Stomach (tissue), 8 donors: ENCODE measurements at regions not wholly inside any gene's neighbourhood (a gene's known extent, or its start where the extent isn't known, plus 50 kb on each side); places are given as distances from the start of the nearest gene placed in this dataset.
"Not testable (repeated sequence)": the region's sequence is repeated elsewhere in the genome, so short reads cannot be mapped to it uniquely, and the experiment has no call there.

Experiments used
- DNase-seq, 2 donors: peaks; one replicate each; pipeline versions ENCODE4 v3.0.0 to v3.0.0-alpha.2; 2013 to 2019
- H3K27ac ChIP-seq, 5 donors: fragments of 200-600 bp in 4 of 5; sonication (generic) in 4 of 5; one replicate each; pipeline ENCODE4 v1.5.1; 2013 to 2019; ENCODE audit warnings: mild to moderate bottlenecking in 1 of 5, moderate library complexity in 1 of 5
- H3K27me3 ChIP-seq, 3 donors: fragments of 200-600 bp; sonication (generic); one replicate each; pipeline ENCODE4 v1.5.1; 2017 to 2019; ENCODE audit warnings: mixed run types in 1 of 3
- H3K36me3 ChIP-seq, 4 donors: fragments of 200-600 bp; sonication (generic); 1 replicate in 3 of 4; 2 replicates in 1 of 4; pipeline ENCODE4 v1.5.1; 2016 to 2019
- H3K4me1 ChIP-seq, 4 donors: fragments of 200-600 bp; sonication (generic); one replicate each; pipeline ENCODE4 v1.5.1; 2016 to 2019
- H3K4me3 ChIP-seq, 4 donors: fragments of 200-600 bp; sonication (generic) in 3 of 4; one replicate each; pipeline ENCODE4 v1.5.1; 2016 to 2019; ENCODE audit warnings: mild to moderate bottlenecking in 1 of 4
- H3K9me3 ChIP-seq, 4 donors: fragments of 200-600 bp; sonication (generic); one replicate each; pipeline ENCODE4 v1.5.1; 2016 to 2019
- EP300 ChIP-seq: sonication (generic); formaldehyde crosslinking; IDR thresholded peaks from one replicate; pipeline ENCODE4 v1.6.1; 2017; ENCODE audit warnings: antibody characterized with exemption
- POLR2A ChIP-seq, 4 donors: fragments of 450-650 bp; IDR thresholded peaks; one replicate each; pipeline ENCODE4 v1.6.1; 2016; ENCODE audit warnings: antibody characterized with exemption in 4 of 4, control low read depth in 2 of 4, mild to moderate bottlenecking in 1 of 4, moderate library complexity in 1 of 4
- POLR2AphosphoS5 ChIP-seq, 3 donors: sonication (generic); formaldehyde crosslinking; IDR thresholded peaks; one replicate each; pipeline ENCODE4 v1.6.1; 2016; ENCODE audit warnings: antibody characterized with exemption in 3 of 3
- WGBS, 5 donors: extraction: QIAGEN DNeasy Blood & Tissue Kit in 3 of 5; methylation state at CpG; one replicate each; pipeline versions ENCODE4 v1.1.5 to v1.1.7; 2013 to 2018; 5-methylcytosine and 5-hydroxymethylcytosine counted together
- intact Hi-C: fragments of 100-400 bp; cut with DNase I; formaldehyde crosslinking; loops from one replicate; pipeline ENCODE4 v1.15.1; 2023; ENCODE audit warnings: low total_unique reads
- TF ChIP-seq, protein P1 (sequence below), 7 experiments: fragments of 450-650 bp in 4 of 7; fragments of 200-600 bp in 3 of 7; sonication (generic) in 3 of 7; IDR thresholded peaks; one replicate each; pipeline ENCODE4 v1.5.1; 2016 to 2019; ENCODE audit warnings: antibody characterized with exemption in 7 of 7, control low read depth in 2 of 7, mild to moderate bottlenecking in 1 of 7
- donor health status: healthy with polysubstance abuse.
- donor health status: Bipolar disorder and iron deficiency.
- donor health status: healthy.

DNA sequence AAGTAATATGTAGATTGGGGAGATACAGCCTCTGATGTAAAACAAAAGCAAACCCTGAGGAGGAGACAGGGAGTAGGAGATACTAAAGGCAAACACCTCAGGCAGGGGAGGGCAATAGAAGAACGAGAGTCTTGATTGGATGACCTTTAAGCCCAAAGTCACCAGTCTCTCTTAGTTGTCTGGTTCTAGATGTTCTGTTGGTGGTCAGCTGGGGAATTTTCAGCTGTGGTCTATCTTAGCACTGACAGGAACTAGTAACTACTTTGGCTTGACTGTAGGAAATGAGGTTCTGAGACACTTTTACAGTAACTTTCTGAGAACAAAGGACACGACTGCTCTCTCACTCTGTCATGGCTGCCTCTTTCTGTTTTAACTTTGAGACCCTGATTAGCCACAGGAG, 290.7 kb upstream of the MIR17HG start:
- H3K36me3 ChIP-seq: no peaks in the 10 kb centered on the region
- TF ChIP-seq POLR2A (IDR thresholded peaks at IDR 0.05): no peak
- TF ChIP-seq POLR2AphosphoS5 (IDR thresholded peaks at IDR 0.05): no peak
- no peak for DNase-seq
- H3K9me3 ChIP-seq: peaks cover 0 to 11% (median 4%) of the 10 kb centered on the region in 4 donors
- WGBS, 5 donors: 36 to 71% (median 60%) methylated on average over 2 of the region's 2 CpGs
- H3K4me3 ChIP-seq: no peak overlapping the region
- no peaks in the 10 kb centered on the region for H3K27me3 ChIP-seq
- H3K27ac ChIP-seq: no peak overlapping the region
- intact Hi-C loops: no loop called here
- no peaks in the 10 kb centered on the region for H3K4me1 ChIP-seq

DNA sequence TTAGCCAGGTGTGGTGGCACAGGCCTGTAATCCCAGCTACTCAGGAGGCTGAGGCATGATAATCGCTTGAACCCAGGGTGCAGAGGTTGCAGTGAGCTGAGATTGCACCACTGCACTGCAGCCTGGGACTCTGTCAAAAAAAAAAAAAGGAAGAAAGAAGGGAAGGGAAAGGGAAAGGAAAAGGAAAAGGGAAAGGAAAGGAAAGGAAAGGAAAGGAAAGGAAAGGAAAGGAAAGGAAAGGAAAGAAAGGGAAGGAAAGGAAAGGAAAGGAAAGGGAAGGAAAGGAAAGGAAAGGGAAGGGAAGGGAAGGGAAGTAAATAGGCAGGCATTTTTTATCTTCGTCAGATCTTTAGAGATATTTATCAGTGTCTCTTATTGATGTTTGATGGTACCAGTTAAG, 290.0 kb upstream of the MIR17HG start:
- H3K36me3 ChIP-seq, intact Hi-C loops, H3K27ac ChIP-seq, H3K4me3 ChIP-seq, DNase-seq, H3K4me1 ChIP-seq, H3K27me3 ChIP-seq: not testable (repeated sequence)
- H3K9me3 ChIP-seq: peaks cover 0 to 11% (median 4%) of the 10 kb centered on the region in 4 donors
- WGBS, 5 donors: 77 to 90% (median 89%) methylated on average over 2 of the region's 2 CpGs

- H3K36me3 ChIP-seq: no peaks in the 10 kb centered on the region
- no peaks in the 10 kb centered on the region for H3K4me1 ChIP-seq
- intact Hi-C loops: no loop called here
Observed at GRCh38 chr13:91058066-91058465, 289.4 kb upstream of the MIR17HG start.

GRCh38 chr13:91058919-91059318, 288.6 kb upstream of the MIR17HG start:
- intact Hi-C loops: no loop called here
- TF ChIP-seq POLR2A (IDR thresholded peaks at IDR 0.05) (no peak), POLR2AphosphoS5 (IDR thresholded peaks at IDR 0.05) (no peak), EP300 (no peak)
- TF ChIP-seq, protein P1, sequence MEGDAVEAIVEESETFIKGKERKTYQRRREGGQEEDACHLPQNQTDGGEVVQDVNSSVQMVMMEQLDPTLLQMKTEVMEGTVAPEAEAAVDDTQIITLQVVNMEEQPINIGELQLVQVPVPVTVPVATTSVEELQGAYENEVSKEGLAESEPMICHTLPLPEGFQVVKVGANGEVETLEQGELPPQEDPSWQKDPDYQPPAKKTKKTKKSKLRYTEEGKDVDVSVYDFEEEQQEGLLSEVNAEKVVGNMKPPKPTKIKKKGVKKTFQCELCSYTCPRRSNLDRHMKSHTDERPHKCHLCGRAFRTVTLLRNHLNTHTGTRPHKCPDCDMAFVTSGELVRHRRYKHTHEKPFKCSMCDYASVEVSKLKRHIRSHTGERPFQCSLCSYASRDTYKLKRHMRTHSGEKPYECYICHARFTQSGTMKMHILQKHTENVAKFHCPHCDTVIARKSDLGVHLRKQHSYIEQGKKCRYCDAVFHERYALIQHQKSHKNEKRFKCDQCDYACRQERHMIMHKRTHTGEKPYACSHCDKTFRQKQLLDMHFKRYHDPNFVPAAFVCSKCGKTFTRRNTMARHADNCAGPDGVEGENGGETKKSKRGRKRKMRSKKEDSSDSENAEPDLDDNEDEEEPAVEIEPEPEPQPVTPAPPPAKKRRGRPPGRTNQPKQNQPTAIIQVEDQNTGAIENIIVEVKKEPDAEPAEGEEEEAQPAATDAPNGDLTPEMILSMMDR (IDR thresholded peaks at IDR 0.05): no peak
- Histone ChIP-seq H3K4me1 (no peaks in the 10 kb centered on the region), H3K27ac (no peak overlapping the region), H3K4me3 (no peak overlapping the region), H3K27me3 (no peaks in the 10 kb centered on the region), H3K36me3 (no peaks in the 10 kb centered on the region), H3K9me3 (peaks cover 0 to 11% (median 4%) of the 10 kb centered on the region in 4 donors)
- DNase-seq: no peak

More at GRCh38 chr13:91058066-91058465, 289.4 kb upstream of the MIR17HG start:
- WGBS, 5 donors: 82 to 94% (median 85%) methylated on average over 2 of the region's 2 CpGs
- DNase-seq: peak in 1 of 2 donors; percentile 23
- Histone ChIP-seq H3K9me3 (peaks cover 0 to 11% (median 4%) of the 10 kb centered on the region in 4 donors), H3K27me3 (no peaks in the 10 kb centered on the region), H3K4me3 (no peak overlapping the region), H3K27ac (no peak overlapping the region)
- TF ChIP-seq, protein P1 (IDR thresholded peaks at IDR 0.05): no peak
- no peak for TF ChIP-seq EP300
- no peak for TF ChIP-seq POLR2AphosphoS5 (IDR thresholded peaks at IDR 0.05)
- no peak for TF ChIP-seq POLR2A (IDR thresholded peaks at IDR 0.05)

DNA sequence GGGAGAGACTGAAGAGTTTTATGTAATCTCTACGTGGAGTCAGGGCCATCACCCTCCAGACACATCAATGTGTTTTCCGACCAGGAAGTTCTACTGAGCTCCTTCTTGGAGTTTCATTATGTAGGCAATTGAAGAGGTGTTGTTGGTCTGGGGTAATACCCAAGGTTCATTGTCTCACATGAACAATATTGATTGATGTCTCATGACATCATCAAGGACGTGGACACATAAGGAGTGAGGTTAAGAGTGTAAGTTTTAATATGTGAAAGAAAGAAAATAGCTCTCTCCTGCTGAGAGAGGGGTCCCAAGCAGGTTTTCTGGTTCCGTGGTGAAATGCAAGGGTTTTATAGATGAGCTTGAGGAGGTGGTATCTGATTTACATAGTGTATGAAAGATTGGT, 280.7 kb upstream of the MIR17HG start:
- WGBS, 5 donors: 61 to 78% (median 69%) methylated on average over 4 of the region's 4 CpGs
- no peaks in the 10 kb centered on the region for H3K4me1 ChIP-seq
- intact Hi-C loops: no loop called here
- no peaks in the 10 kb centered on the region for H3K9me3 ChIP-seq
- no peaks in the 10 kb centered on the region for H3K36me3 ChIP-seq
- H3K27me3 ChIP-seq: no peaks in the 10 kb centered on the region
- no peak for DNase-seq
- TF ChIP-seq POLR2A (IDR thresholded peaks at IDR 0.05): no peak
- TF ChIP-seq EP300: no peak
- no peak for TF ChIP-seq POLR2AphosphoS5 (IDR thresholded peaks at IDR 0.05)
- no peak overlapping the region for H3K4me3 ChIP-seq
- H3K27ac ChIP-seq: no peak overlapping the region

GRCh38 chr13:91072486-91072885, 275.0 kb upstream of the MIR17HG start:
- DNase-seq: no peak
- Histone ChIP-seq H3K9me3 (no peaks in the 10 kb centered on the region), H3K27ac (no peak overlapping the region), H3K36me3 (no peaks in the 10 kb centered on the region), H3K27me3 (no peaks in the 10 kb centered on the region), H3K4me3 (no peak overlapping the region), H3K4me1 (no peaks in the 10 kb centered on the region)
- intact Hi-C loops: no loop called here
- no peak for TF ChIP-seq POLR2AphosphoS5 (IDR thresholded peaks at IDR 0.05)
- TF ChIP-seq, protein P1 (IDR thresholded peaks at IDR 0.05): no peak
- no peak for TF ChIP-seq EP300
- TF ChIP-seq POLR2A (IDR thresholded peaks at IDR 0.05): no peak
- WGBS, 5 donors: 86 to 93% (median 91%) methylated on average over 2 of the region's 2 CpGs
